Colonic mucosa (tissue), 4 donors: ENCODE measurements at regions not wholly inside any gene's neighbourhood (a gene's known extent, or its start where the extent isn't known, plus 50 kb on each side); places are given as distances from the start of the nearest gene placed in this dataset.

Source experiments
- DNase-seq: peaks from one replicate; pipeline ENCODE4 v3.0.0-alpha.2; 2020
- H3K27ac ChIP-seq: fragments of 200-600 bp; one replicate; pipeline ENCODE4 v1.8.0; 2021
- H3K27me3 ChIP-seq: fragments of 200-600 bp; one replicate; pipeline ENCODE4 v1.8.0; 2021
- H3K36me3 ChIP-seq: fragments of 200-600 bp; one replicate; pipeline ENCODE4 v1.8.0; 2021
- H3K4me1 ChIP-seq: fragments of 200-600 bp; one replicate; pipeline ENCODE4 v1.8.0; 2021; ENCODE audit warnings: mild to moderate bottlenecking
- H3K4me3 ChIP-seq: fragments of 200-600 bp; one replicate; pipeline ENCODE4 v1.8.0; 2021
- H3K9ac ChIP-seq, 2 donors: one replicate each; pipeline ENCODE4 v1.7.0; 2013; ENCODE audit warnings: control low read depth in 2 of 2, low read depth in 2 of 2, low read length in 2 of 2
- H3K9me3 ChIP-seq: fragments of 200-600 bp; one replicate; pipeline ENCODE4 v1.8.0; 2021
- intact Hi-C: fragments of 100-400 bp; cut with DNase I; formaldehyde crosslinking; loops from one replicate; pipeline ENCODE4 v1.14.1; 2022
- TF ChIP-seq, protein P1 (sequence below): fragments of 200-600 bp; IDR thresholded peaks from one replicate; pipeline ENCODE4 v1.8.0; 2022; ENCODE audit warnings: antibody characterized with exemption, mild to moderate bottlenecking
- donor health status: healthy.
- donor health status: DM: no; HTN: no; CAD: no.
- donor health status: DM: no; HTN: no; CAD: no.

DNA sequence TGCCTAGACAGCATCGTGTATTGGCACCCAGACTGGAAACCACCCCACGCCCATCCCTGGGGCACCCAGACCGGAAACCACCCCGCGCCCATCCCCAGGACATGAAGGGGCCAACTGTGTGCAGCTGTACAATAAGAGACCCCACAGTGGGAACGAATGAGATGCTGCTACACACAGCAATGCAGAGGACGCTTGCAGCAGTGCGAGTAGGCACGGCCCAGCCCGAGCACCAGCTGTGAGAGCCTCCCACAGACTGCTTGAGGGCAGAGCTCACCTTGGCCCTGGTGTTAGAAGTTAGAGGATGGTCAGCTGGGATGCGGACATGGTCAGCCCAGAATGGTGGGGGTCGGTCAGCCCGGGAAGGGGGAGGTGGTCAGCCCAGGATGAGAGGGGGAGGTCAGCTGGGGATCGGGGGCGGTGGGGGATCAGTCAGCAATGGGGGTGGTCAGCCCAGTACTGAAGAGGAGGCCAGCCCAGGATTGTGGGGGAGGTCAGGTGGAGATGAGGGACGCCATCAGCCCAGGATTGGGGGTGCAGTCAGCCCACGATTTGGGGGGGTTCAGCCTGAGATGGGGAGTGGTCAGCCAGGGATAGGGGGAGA lies 340.0 kb downstream of the C16orf95 start:
- TF ChIP-seq, protein P1, sequence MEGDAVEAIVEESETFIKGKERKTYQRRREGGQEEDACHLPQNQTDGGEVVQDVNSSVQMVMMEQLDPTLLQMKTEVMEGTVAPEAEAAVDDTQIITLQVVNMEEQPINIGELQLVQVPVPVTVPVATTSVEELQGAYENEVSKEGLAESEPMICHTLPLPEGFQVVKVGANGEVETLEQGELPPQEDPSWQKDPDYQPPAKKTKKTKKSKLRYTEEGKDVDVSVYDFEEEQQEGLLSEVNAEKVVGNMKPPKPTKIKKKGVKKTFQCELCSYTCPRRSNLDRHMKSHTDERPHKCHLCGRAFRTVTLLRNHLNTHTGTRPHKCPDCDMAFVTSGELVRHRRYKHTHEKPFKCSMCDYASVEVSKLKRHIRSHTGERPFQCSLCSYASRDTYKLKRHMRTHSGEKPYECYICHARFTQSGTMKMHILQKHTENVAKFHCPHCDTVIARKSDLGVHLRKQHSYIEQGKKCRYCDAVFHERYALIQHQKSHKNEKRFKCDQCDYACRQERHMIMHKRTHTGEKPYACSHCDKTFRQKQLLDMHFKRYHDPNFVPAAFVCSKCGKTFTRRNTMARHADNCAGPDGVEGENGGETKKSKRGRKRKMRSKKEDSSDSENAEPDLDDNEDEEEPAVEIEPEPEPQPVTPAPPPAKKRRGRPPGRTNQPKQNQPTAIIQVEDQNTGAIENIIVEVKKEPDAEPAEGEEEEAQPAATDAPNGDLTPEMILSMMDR: no peak
- Histone ChIP-seq H3K36me3 (no peaks in the 10 kb centered on the region), H3K9ac (no peak overlapping the region), H3K9me3 (no peaks in the 10 kb centered on the region), H3K27me3 (no peaks in the 10 kb centered on the region), H3K4me1 (no peaks in the 10 kb centered on the region), H3K4me3 (no peak overlapping the region), H3K27ac (no peak overlapping the region)
- intact Hi-C loops: no loop called here
- no peak for DNase-seq

DNA sequence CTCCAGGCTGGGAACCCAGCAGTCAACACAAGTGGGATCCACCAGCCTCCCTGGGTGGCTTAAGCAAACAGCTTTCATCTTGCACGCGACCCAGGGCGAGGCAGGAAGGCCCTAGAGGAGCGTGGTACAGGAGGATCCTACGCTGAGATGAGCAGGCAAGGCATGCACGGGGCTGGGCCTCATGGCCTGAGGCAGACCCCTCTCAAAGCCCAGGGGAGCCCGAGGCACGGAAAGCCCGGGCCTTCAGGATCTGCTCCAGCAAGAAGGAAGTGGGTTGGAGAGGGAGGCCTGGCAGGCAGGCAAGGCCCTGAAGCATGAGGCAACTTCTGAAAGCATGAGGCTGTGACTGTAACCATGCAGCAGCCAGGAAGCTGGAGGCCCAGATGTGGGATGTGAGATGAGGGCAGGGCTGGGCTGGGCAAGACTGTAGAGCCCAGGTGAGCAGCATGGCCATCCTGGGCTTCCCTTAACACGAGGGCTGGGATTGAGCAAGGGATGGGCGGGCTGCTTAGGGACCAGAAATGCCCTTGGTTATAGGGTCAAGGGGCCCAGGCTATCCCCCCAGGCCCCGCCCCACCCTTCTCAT lies 338.7 kb downstream of the C16orf95 start:
- DNase-seq: no peak
- TF ChIP-seq, protein P1: no peak

DNA sequence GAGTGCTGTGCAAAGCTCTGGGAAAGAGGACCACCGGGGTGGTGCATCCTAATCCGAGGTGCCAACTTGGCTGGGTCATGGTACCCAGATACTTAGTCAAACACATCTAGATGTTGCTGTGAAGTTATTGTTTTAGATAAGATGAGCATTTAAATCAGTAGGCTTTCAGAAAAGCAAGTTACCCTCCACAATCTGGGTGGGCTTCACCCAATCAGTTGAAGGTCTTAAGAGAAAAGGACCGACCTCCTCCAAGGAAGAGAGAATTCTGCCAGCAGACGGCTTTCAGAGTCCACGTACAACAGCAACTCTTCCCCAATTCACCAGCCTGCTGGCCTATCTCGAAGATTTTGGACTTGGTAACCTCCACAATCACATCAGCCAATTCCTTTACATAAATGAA lies 338.1 kb downstream of the C16orf95 start:
- intact Hi-C loops: no loop called here
- H3K27ac ChIP-seq: no peak overlapping the region
- no peak for DNase-seq
- H3K9me3 ChIP-seq: no peaks in the 10 kb centered on the region
- TF ChIP-seq, protein P1: no peak
- H3K4me1 ChIP-seq: no peaks in the 10 kb centered on the region
- H3K4me3 ChIP-seq: no peak overlapping the region
- H3K27me3 ChIP-seq: no peaks in the 10 kb centered on the region
- no peaks in the 10 kb centered on the region for H3K36me3 ChIP-seq
- H3K9ac ChIP-seq: no peak overlapping the region

More for the DNA sequence above, 338.7 kb downstream of the C16orf95 start:
- Histone ChIP-seq H3K9ac (no peak overlapping the region), H3K9me3 (no peaks in the 10 kb centered on the region), H3K27me3 (no peaks in the 10 kb centered on the region), H3K27ac (no peak overlapping the region), H3K4me3 (no peak overlapping the region), H3K36me3 (no peaks in the 10 kb centered on the region), H3K4me1 (no peaks in the 10 kb centered on the region)
- intact Hi-C loops: no loop called here

DNA sequence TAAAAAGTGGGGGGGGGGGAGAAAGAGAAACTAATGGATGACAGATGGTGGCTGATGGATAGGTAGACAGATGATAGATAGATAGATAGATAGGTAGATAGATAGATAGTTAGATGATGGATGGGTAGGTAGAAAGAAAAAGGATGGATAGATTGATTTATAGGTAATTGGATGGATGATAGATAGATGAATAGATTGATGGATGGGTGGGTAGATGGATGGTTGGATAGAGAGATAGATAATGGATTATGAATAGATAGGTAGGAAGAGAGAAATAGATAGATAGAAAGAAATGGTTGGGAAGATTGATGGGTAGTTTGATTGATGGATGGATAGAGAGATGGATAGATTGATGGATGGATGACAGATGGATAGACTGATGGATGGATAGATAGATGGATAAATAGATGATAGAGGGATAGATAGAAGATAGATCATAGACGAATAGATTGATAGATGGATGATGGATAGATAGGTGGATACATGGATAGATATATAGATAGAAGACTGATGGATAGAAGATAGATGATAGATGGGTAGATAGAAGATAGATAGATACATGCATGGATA lies 337.1 kb downstream of the C16orf95 start:
- intact Hi-C loops: no loop called here
- H3K9me3 ChIP-seq: no peaks in the 10 kb centered on the region
- no peaks in the 10 kb centered on the region for H3K36me3 ChIP-seq

DNA sequence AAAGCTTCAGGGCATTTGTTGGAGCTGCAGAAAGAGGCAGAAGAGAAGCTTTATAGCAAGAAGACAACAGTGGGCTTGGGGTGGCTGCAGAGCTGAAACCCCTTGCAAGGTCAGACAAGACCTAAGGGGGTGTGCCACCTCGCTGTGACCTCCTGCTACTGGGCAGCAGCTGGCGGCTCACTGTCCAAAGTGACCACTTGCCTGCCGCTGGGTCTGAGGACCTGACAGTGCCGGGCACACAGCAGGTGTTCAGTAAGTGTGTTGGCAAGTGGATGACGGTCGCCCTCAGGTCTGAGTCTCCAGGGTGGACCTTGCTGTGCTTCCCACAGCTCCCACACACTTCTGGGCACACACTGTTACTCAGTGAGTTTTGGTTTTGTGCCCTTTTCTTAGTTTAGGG lies 336.5 kb downstream of the C16orf95 start:
- Histone ChIP-seq H3K27me3 (no peaks in the 10 kb centered on the region), H3K27ac (no peak overlapping the region), H3K4me3 (no peak overlapping the region), H3K9me3 (no peaks in the 10 kb centered on the region), H3K36me3 (no peaks in the 10 kb centered on the region), H3K9ac (no peak overlapping the region), H3K4me1 (no peaks in the 10 kb centered on the region)
- TF ChIP-seq, protein P1: no peak
- DNase-seq: no peak
- intact Hi-C loops: no loop called here

More for the DNA sequence above, 337.1 kb downstream of the C16orf95 start:
- H3K9ac ChIP-seq: no peak overlapping the region
- no peaks in the 10 kb centered on the region for H3K27me3 ChIP-seq
- DNase-seq: no peak
- no peaks in the 10 kb centered on the region for H3K4me1 ChIP-seq
- H3K27ac ChIP-seq: no peak overlapping the region
- no peak overlapping the region for H3K4me3 ChIP-seq
- TF ChIP-seq, protein P1: no peak
